Prostate gland (tissue), 2 donors: ENCODE measurements at regions not wholly inside any gene's neighbourhood (a gene's known extent, or its start where the extent isn't known, plus 50 kb on each side); places are given as distances from the start of the nearest gene placed in this dataset.

Experiments used
- DNase-seq: peaks from one replicate; pipeline ENCODE4 v3.0.0-alpha.2; 2019; ENCODE audit warnings: low spot score
- H3K27ac ChIP-seq, 2 donors: fragments of 200-600 bp; sonication (generic); 2 replicates each; pipeline ENCODE4 v1.5.1; 2017 to 2019
- H3K27me3 ChIP-seq: fragments of 200-600 bp; sonication (generic); replicated peaks from 2 replicates; pipeline ENCODE4 v1.5.1; 2019; ENCODE audit not compliant: insufficient read depth
- H3K36me3 ChIP-seq, 2 donors: fragments of 200-600 bp; sonication (generic); 1 replicate in 1 of 2; 2 replicates in 1 of 2; pipeline versions ENCODE4 v1.5.1 to v1.8.1; 2017 to 2019
- H3K4me1 ChIP-seq: fragments of 200-600 bp; sonication (generic); replicated peaks from 2 replicates; pipeline ENCODE4 v1.5.1; 2019
- H3K4me3 ChIP-seq, 2 donors: fragments of 200-600 bp; sonication (generic); 2 replicates each; pipeline ENCODE4 v1.5.1; 2017 to 2019
- H3K9me3 ChIP-seq: fragments of 200-600 bp; sonication (generic); 2 replicates; pipeline ENCODE4 v1.5.1; 2017
- POLR2A ChIP-seq: fragments of 450-650 bp; IDR thresholded peaks from one replicate; pipeline ENCODE4 v1.6.1; 2016; ENCODE audit warnings: antibody characterized with exemption, mild to moderate bottlenecking
- POLR2AphosphoS5 ChIP-seq: sonication (generic); formaldehyde crosslinking; IDR thresholded peaks from one replicate; pipeline ENCODE4 v1.6.1; 2017; ENCODE audit warnings: antibody characterized with exemption
- WGBS: methylation state at CpG from one replicate; pipeline ENCODE4 v1.1.5; 2018; 5-methylcytosine and 5-hydroxymethylcytosine counted together
- intact Hi-C: fragments of 100-400 bp; cut with DNase I; formaldehyde crosslinking; loops from one replicate; pipeline ENCODE4 v1.14.2; 2022
- TF ChIP-seq, protein P1 (sequence below), 4 experiments: fragments of 200-600 bp in 2 of 4; fragments of 450-650 bp in 2 of 4; sonication (generic) in 2 of 4; IDR thresholded peaks; 1 replicate in 3 of 4; 2 replicates in 1 of 4; pipeline ENCODE4 v1.5.1; 2016 to 2019; ENCODE audit warnings: antibody characterized with exemption in 4 of 4, mild to moderate bottlenecking in 2 of 4, moderate library complexity in 2 of 4

GRCh38 chr1:82507011-82507410, 706.3 kb downstream of the ADGRL2 start:
- intact Hi-C loops, result no loop called here
- no peak for DNase-seq
- Histone ChIP-seq H3K9me3 (no peaks in the 10 kb centered on the region), H3K27ac (no peak overlapping the region), H3K4me1 (no peaks in the 10 kb centered on the region), H3K4me3 (no peak overlapping the region), H3K36me3 (no peaks in the 10 kb centered on the region), H3K27me3 (no peaks in the 10 kb centered on the region)
- 68% methylated on average over 1 of the region's 1 CpG for WGBS
- no peak for TF ChIP-seq POLR2AphosphoS5
- TF ChIP-seq, protein P1, sequence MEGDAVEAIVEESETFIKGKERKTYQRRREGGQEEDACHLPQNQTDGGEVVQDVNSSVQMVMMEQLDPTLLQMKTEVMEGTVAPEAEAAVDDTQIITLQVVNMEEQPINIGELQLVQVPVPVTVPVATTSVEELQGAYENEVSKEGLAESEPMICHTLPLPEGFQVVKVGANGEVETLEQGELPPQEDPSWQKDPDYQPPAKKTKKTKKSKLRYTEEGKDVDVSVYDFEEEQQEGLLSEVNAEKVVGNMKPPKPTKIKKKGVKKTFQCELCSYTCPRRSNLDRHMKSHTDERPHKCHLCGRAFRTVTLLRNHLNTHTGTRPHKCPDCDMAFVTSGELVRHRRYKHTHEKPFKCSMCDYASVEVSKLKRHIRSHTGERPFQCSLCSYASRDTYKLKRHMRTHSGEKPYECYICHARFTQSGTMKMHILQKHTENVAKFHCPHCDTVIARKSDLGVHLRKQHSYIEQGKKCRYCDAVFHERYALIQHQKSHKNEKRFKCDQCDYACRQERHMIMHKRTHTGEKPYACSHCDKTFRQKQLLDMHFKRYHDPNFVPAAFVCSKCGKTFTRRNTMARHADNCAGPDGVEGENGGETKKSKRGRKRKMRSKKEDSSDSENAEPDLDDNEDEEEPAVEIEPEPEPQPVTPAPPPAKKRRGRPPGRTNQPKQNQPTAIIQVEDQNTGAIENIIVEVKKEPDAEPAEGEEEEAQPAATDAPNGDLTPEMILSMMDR (IDR thresholded peaks at IDR 0.05), result no peak
- no peak for TF ChIP-seq POLR2A

DNA sequence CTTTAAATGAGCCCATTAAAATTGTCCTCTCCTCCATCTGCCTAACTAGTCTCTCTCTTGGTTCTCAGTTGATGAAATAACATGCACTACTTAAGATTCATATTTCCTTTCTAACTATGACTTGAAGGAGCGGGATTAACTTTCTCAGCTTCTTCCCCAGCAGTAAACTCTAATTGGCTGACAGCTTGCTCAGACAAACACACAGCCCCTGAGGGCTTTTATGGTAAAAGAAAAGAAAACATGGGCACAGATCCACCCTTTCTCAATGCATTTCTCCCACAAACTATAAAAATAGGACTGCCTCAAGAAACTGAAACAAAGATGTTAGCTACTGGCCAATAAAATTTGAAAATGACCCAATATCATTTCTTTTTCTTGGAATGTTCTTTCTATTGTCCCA, 703.1 kb downstream of the ADGRL2 start:
- no peak overlapping the region for H3K27ac ChIP-seq
- H3K27me3 ChIP-seq, result no peaks in the 10 kb centered on the region
- peak; percentile 25 for DNase-seq
- TF ChIP-seq POLR2A (no peak), POLR2AphosphoS5 (no peak)
- TF ChIP-seq, protein P1 (IDR thresholded peaks at IDR 0.05), result no peak
- H3K36me3 ChIP-seq, result no peaks in the 10 kb centered on the region
- H3K4me1 ChIP-seq, result no peaks in the 10 kb centered on the region
- 22% methylated on average over 1 of the region's 1 CpG for WGBS
- intact Hi-C loops, result no loop called here
- no peak overlapping the region for H3K4me3 ChIP-seq
- no peaks in the 10 kb centered on the region for H3K9me3 ChIP-seq

DNA sequence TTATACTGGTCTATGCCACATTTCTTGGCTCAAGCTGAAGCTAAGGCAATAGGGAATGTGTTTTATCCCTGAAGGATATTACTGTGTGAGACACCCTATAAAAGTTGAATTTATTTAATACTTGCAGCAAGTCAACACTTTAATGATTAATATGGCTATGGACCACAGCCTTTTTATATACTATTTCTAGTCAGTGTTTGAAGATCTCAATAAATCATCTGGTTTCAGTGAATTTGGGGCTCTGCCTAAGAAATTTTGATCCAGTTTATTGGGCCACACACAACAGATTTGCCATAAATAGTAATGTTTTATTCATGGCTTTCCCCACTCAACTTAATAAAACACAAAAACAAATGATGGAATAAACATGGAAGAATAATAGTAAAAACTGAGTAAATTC, 698.3 kb downstream of the ADGRL2 start:
- H3K27me3 ChIP-seq, result no peaks in the 10 kb centered on the region
- H3K4me3 ChIP-seq, result no peak overlapping the region
- no peak for DNase-seq
- intact Hi-C loops, result no loop called here
- no peaks in the 10 kb centered on the region for H3K36me3 ChIP-seq
- H3K27ac ChIP-seq, result no peak overlapping the region
- TF ChIP-seq POLR2AphosphoS5 (no peak), POLR2A (no peak)
- TF ChIP-seq, protein P1 (IDR thresholded peaks at IDR 0.05), result no peak
- no peaks in the 10 kb centered on the region for H3K4me1 ChIP-seq
- H3K9me3 ChIP-seq, result no peaks in the 10 kb centered on the region

DNA sequence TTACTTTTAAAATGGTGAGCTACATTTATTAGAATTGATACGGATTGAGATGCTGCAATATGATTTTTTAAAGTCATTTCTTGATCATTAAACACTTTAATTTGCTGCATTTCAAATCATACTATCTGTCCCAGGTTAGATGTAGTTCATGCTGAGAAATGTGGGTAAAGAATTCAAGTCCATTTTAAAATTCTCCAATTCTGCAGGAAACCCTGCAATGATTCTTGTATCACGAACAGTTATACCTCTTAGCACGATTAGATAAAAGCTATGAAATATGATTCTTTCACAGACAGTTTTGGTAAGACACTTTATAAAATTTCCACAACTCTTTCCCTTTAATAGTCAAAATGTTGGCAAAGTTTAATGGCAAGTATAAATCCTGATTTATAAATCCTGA, 693.4 kb downstream of the ADGRL2 start:
- Histone ChIP-seq H3K36me3 (no peaks in the 10 kb centered on the region), H3K9me3 (no peaks in the 10 kb centered on the region), H3K4me1 (no peaks in the 10 kb centered on the region), H3K27ac (no peak overlapping the region), H3K27me3 (no peaks in the 10 kb centered on the region), H3K4me3 (no peak overlapping the region)
- TF ChIP-seq, protein P1 (IDR thresholded peaks at IDR 0.05), result no peak
- no peak for TF ChIP-seq POLR2AphosphoS5
- TF ChIP-seq POLR2A, result no peak
- intact Hi-C loops, result no loop called here
- DNase-seq, result no peak
- 80% methylated on average over 3 of the region's 3 CpGs for WGBS

DNA sequence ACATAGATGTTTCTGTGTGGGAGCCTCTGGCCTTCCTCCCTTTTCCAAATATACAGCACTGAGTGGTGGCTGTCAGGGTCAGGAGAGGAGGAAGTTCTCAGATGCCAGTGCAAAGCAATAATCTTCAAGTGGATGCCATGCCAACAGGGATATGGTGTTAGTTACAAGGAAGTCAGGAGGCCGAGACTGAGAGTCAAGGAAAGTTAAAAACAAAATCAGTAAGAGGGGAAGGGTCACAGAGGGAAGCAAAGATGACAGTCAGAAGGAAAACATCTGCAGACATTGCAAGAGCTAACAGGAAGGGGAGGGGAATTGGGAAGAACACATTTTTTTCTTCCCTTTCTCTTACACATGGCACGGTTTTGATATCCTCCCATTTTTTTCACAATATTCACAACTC, 691.4 kb downstream of the ADGRL2 start:
- WGBS, result 63% methylated on average over 2 of the region's 2 CpGs
- no peak for DNase-seq
- H3K27ac ChIP-seq, result no peak overlapping the region
- no peak overlapping the region for H3K4me3 ChIP-seq
- intact Hi-C loops, result no loop called here
- no peaks in the 10 kb centered on the region for H3K36me3 ChIP-seq
- no peaks in the 10 kb centered on the region for H3K27me3 ChIP-seq
- no peak for TF ChIP-seq POLR2AphosphoS5
- TF ChIP-seq POLR2A, result no peak
- TF ChIP-seq, protein P1 (IDR thresholded peaks at IDR 0.05), result no peak
- no peaks in the 10 kb centered on the region for H3K4me1 ChIP-seq
- H3K9me3 ChIP-seq, result no peaks in the 10 kb centered on the region
